ENCODE measurements at regions not wholly inside any gene's neighbourhood (a gene's known extent, or its start where the extent isn't known, plus 50 kb on each side); places are given as distances from the start of the nearest gene placed in this dataset.
A peak's percentile ranks its signal among the peaks of the same experiment; 100 is the strongest.

- DNase-seq = peak in 20 of 56 donors; percentile 0 to 38 (median 4)
These were observed 221.0 kb downstream of the ASCL1 start for GRCh38 chr12:103178366-103179080.

- DNase-seq = no peak
These were observed 224.1 kb downstream of the ASCL1 start for GRCh38 chr12:103181366-103182152.

GRCh38 chr12:103182299-103182698 lies 224.8 kb downstream of the ASCL1 start:
- no peak for DNase-seq

- DNase-seq = no peak
These were observed 239.0 kb downstream of the ASCL1 start for GRCh38 chr12:103196467-103196866.

- no peak for DNase-seq
These were observed 240.4 kb downstream of the ASCL1 start for GRCh38 chr12:103197725-103198388.

- DNase-seq = no peak
These were observed 241.0 kb downstream of the ASCL1 start for GRCh38 chr12:103198499-103198898.

- no peak for DNase-seq
These were observed 248.4 kb downstream of the ASCL1 start for GRCh38 chr12:103205906-103206305.

- no peak for DNase-seq
These were observed 250.5 kb downstream of the ASCL1 start for GRCh38 chr12:103207936-103208335.

GRCh38 chr12:103241184-103241583 lies 254.6 kb downstream of the C12orf42 start:
- DNase-seq = no peak

- DNase-seq = no peak
These were observed 251.2 kb downstream of the C12orf42 start for GRCh38 chr12:103244596-103244995.

- no peak for DNase-seq
These were observed 248.2 kb downstream of the C12orf42 start for GRCh38 chr12:103247531-103247930.

- DNase-seq = no peak
These were observed 246.2 kb downstream of the C12orf42 start for GRCh38 chr12:103249607-103250006.

GRCh38 chr12:103250487-103250886 lies 245.3 kb downstream of the C12orf42 start:
- no peak for DNase-seq

All from amygdala (tissue), 56 donors.